Osteocyte (in vitro differentiated cells): ENCODE measurements at regions not wholly inside any gene's neighbourhood (a gene's known extent, or its start where the extent isn't known, plus 50 kb on each side); places are given as distances from the start of the nearest gene placed in this dataset.

Experiments
- DNase-seq: peaks from one replicate; pipeline ENCODE4 v3.0.0; 2021; ENCODE audit warnings: mixed read lengths; ENCODE audit not compliant: unreplicated experiment; ENCODE audit errors: extremely low spot score
- H3K27ac Mint-ChIP-seq: one replicate; pipeline ENCODE4 v1.8.0; 2021; ENCODE audit warnings: mild to moderate bottlenecking, mixed read lengths; ENCODE audit not compliant: unreplicated experiment
- H3K27me3 Mint-ChIP-seq: one replicate; pipeline ENCODE4 v1.8.0; 2021; ENCODE audit warnings: mixed read lengths; ENCODE audit not compliant: unreplicated experiment
- H3K36me3 Mint-ChIP-seq: one replicate; pipeline ENCODE4 v1.8.0; 2021; ENCODE audit warnings: mixed read lengths; ENCODE audit not compliant: unreplicated experiment
- H3K4me1 Mint-ChIP-seq: one replicate; pipeline ENCODE4 v1.8.0; 2021; ENCODE audit warnings: mixed read lengths; ENCODE audit not compliant: unreplicated experiment
- H3K4me3 Mint-ChIP-seq: one replicate; pipeline ENCODE4 v1.8.0; 2021; ENCODE audit warnings: mild to moderate bottlenecking, moderate library complexity, mixed read lengths; ENCODE audit not compliant: unreplicated experiment
- H3K9me3 Mint-ChIP-seq: one replicate; pipeline ENCODE4 v1.8.0; 2021; ENCODE audit warnings: mixed read lengths; ENCODE audit not compliant: unreplicated experiment
- CTCF ChIP-seq: fragments of 200-600 bp; sonication (generic); IDR thresholded peaks from 2 replicates; pipeline ENCODE4 v1.5.0; 2021; ENCODE audit warnings: antibody characterized with exemption, mild to moderate bottlenecking, moderate library complexity

GRCh38 chr3:40858364-40859115 is 333.8 kb downstream of the ZNF621 start:
- no peak overlapping the region for H3K27ac Mint-ChIP-seq
- no peak for TF ChIP-seq CTCF
- H3K4me3 Mint-ChIP-seq: no peak overlapping the region
- DNase-seq: no peak
- H3K4me1 Mint-ChIP-seq: no peaks in the 10 kb centered on the region
- H3K27me3 Mint-ChIP-seq: peaks cover 3% of the 10 kb centered on the region
- no peaks in the 10 kb centered on the region for H3K9me3 Mint-ChIP-seq
- H3K36me3 Mint-ChIP-seq: no peaks in the 10 kb centered on the region

- Mint-ChIP-seq H3K4me3 (no peak overlapping the region), H3K36me3 (no peaks in the 10 kb centered on the region), H3K9me3 (no peaks in the 10 kb centered on the region), H3K4me1 (no peaks in the 10 kb centered on the region), H3K27me3 (no peaks in the 10 kb centered on the region), H3K27ac (no peak overlapping the region)
- no peak for TF ChIP-seq CTCF
- DNase-seq: no peak
These were observed 336.4 kb upstream of the CTNNB1 start for GRCh38 chr3:40862946-40863345.

- no peak overlapping the region for H3K27ac Mint-ChIP-seq
These were observed 335.0 kb upstream of the CTNNB1 start for GRCh38 chr3:40864146-40864782.

GRCh38 chr3:40864915-40865314 is 334.4 kb upstream of the CTNNB1 start:
- Mint-ChIP-seq H3K4me3 (no peak overlapping the region), H3K36me3 (no peaks in the 10 kb centered on the region), H3K4me1 (no peaks in the 10 kb centered on the region), H3K27me3 (no peaks in the 10 kb centered on the region), H3K27ac (no peak overlapping the region), H3K9me3 (no peaks in the 10 kb centered on the region)
- no peak for TF ChIP-seq CTCF
- no peak for DNase-seq

More at GRCh38 chr3:40864146-40864782, 335.0 kb upstream of the CTNNB1 start:
- no peak overlapping the region for H3K4me3 Mint-ChIP-seq
- no peaks in the 10 kb centered on the region for H3K27me3 Mint-ChIP-seq
- no peaks in the 10 kb centered on the region for H3K36me3 Mint-ChIP-seq
- no peak for DNase-seq
- no peaks in the 10 kb centered on the region for H3K9me3 Mint-ChIP-seq
- TF ChIP-seq CTCF: no peak
- H3K4me1 Mint-ChIP-seq: no peaks in the 10 kb centered on the region

GRCh38 chr3:40867797-40868196 is 331.5 kb upstream of the CTNNB1 start:
- H3K4me1 Mint-ChIP-seq: no peaks in the 10 kb centered on the region
- no peaks in the 10 kb centered on the region for H3K9me3 Mint-ChIP-seq
- H3K27ac Mint-ChIP-seq: no peak overlapping the region
- DNase-seq: no peak
- no peaks in the 10 kb centered on the region for H3K36me3 Mint-ChIP-seq
- no peak for TF ChIP-seq CTCF
- peaks cover 3% of the 10 kb centered on the region for H3K27me3 Mint-ChIP-seq
- H3K4me3 Mint-ChIP-seq: no peak overlapping the region
